Panc1 (cell line): ENCODE measurements at regions not wholly inside any gene's neighbourhood (a gene's known extent, or its start where the extent isn't known, plus 50 kb on each side); places are given as distances from the start of the nearest gene placed in this dataset.

Source experiments
- ATAC-seq: fragments of 200-7000 bp; cut with Tn5 transposase; 2 replicates; pipeline ENCODE4 v1.9.1; 2020; ENCODE audit warnings: mild to moderate bottlenecking, moderate library complexity
- BruUV-seq: library from RNA; stranded (reverse); fragments of 400-500 nt; replicated peaks from 2 replicates; lab custom pipeline; 2021; lab: Mats Ljungman, UMichigan
- CTCF ChIA-PET: fragments of 300-600 bp; sonication (Branson Sonifier 250); formaldehyde crosslinking; loops from one replicate; lab custom pipeline; 2022; ENCODE audit warnings: antibody characterized with exemption; lab: Charles Lee
- POLR2A ChIA-PET: fragments of 300-600 bp; sonication (Branson Sonifier 250); formaldehyde crosslinking; loops from one replicate; lab custom pipeline; 2022; ENCODE audit warnings: antibody characterized with exemption; lab: Charles Lee
- DNase-seq: peaks from one replicate; pipeline ENCODE4 v3.0.0-alpha.2; 2010; ENCODE audit warnings: low read depth, low spot score
- H3K27ac ChIP-seq: 2 replicates; pipeline ENCODE4 v1.5.1; 2011; ENCODE audit warnings: mild to moderate bottlenecking, low read length, inconsistent platforms
- H3K27me3 ChIP-seq: fragments of 200-500 bp; sonication (Bioruptor generic); 2 replicates; pipeline ENCODE4 v1.6.0; 2014; ENCODE audit warnings: low read length, inconsistent platforms; ENCODE audit not compliant: control insufficient read depth, insufficient read depth
- H3K36me3 ChIP-seq: fragments of 200-500 bp; sonication (Bioruptor generic); 2 replicates; pipeline ENCODE4 v1.5.1; 2014; ENCODE audit warnings: inconsistent platforms, mild to moderate bottlenecking, low read length, moderate library complexity; ENCODE audit not compliant: control insufficient read depth, insufficient read depth
- H3K4me1 ChIP-seq: 2 replicates; pipeline ENCODE4 v1.5.1; 2011; ENCODE audit warnings: inconsistent platforms, mild to moderate bottlenecking, low read length, moderate library complexity; ENCODE audit not compliant: control insufficient read depth, insufficient read depth
- H3K4me3 ChIP-seq, 2 experiments: 2 replicates each; pipeline ENCODE4 v1.5.1; 2011 to 2012; ENCODE audit warnings: low read depth in 2 of 2, low read length in 2 of 2, mild to moderate bottlenecking in 2 of 2, inconsistent platforms in 1 of 2, moderate library complexity in 1 of 2
- H3K9me3 ChIP-seq: fragments of 200-500 bp; sonication (Bioruptor generic); 2 replicates; pipeline ENCODE4 v1.5.1; 2014; ENCODE audit warnings: low read depth, mild to moderate bottlenecking, inconsistent platforms, low read length, moderate library complexity; ENCODE audit not compliant: control insufficient read depth, insufficient read depth
- POLR2AphosphoS5 ChIP-seq: IDR thresholded peaks from 2 replicates; pipeline ENCODE4 v1.6.1; 2012; ENCODE audit warnings: mild to moderate bottlenecking, low read depth, low read length, moderate library complexity
- SIN3A ChIP-seq: IDR thresholded peaks from 2 replicates; pipeline ENCODE4 v1.6.1; 2012; ENCODE audit warnings: low read depth, mild to moderate bottlenecking, low read length, moderate library complexity, borderline replicate concordance; ENCODE audit not compliant: insufficient read depth
- TCF7L2 ChIP-seq: IDR thresholded peaks from 2 replicates; pipeline ENCODE4 v1.6.1; 2011; ENCODE audit warnings: mild to moderate bottlenecking, low read depth, low read length, inconsistent platforms
- in situ Hi-C: cut with HindIII; loops from 2 replicates; pipeline ENCODE4 v1.10.0; 2016; ENCODE audit warnings: low sequenced_read_pairs, low pct_unique_long_range_greater_than_20kb
- intact Hi-C: fragments of 100-400 bp; cut with micrococcal nuclease; formaldehyde crosslinking; loops from one replicate; pipeline ENCODE4 v1.10.0; 2022; ENCODE audit not compliant: unreplicated experiment
- TF ChIP-seq, protein P1 (sequence below): fragments of 450-650 bp; IDR thresholded peaks from 2 replicates; pipeline ENCODE4 v1.5.1; 2017; ENCODE audit warnings: mild to moderate bottlenecking
- TF ChIP-seq, protein P2 (sequence below), 2 experiments: IDR thresholded peaks; 2 replicates each; pipeline ENCODE4 v1.6.1; 2011 to 2012; ENCODE audit warnings: low read depth in 2 of 2, control low read depth in 1 of 2, low read length in 1 of 2, mild to moderate bottlenecking in 1 of 2, moderate library complexity in 1 of 2; ENCODE audit not compliant: insufficient read depth in 1 of 2

DNA sequence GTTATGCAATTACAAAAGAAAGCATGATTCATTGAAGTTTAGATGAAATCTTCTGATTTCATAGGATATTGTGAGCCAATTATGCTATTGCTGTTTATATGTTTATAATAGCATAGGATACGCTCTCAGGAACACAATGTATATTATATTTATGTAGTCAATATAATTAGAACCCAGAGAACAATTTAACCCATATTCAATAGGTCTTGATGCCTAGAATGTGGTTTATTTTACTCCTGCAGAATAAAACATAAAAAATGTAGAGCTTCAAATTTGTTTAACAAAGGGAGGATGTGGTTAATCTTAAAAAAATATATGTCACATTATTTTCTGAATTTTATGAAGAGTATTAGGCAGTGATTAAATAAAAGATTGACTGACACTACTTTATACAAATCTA, 380.8 kb upstream of the SPRY2 start:
- Histone ChIP-seq H3K36me3 (no peaks in the 10 kb centered on the region), H3K27me3 (no peaks in the 10 kb centered on the region), H3K9me3 (no peaks in the 10 kb centered on the region), H3K27ac (no peak overlapping the region), H3K4me1 (no peaks in the 10 kb centered on the region), H3K4me3 (no peak overlapping the region)
- no peak for TF ChIP-seq TCF7L2
- TF ChIP-seq, protein P1, sequence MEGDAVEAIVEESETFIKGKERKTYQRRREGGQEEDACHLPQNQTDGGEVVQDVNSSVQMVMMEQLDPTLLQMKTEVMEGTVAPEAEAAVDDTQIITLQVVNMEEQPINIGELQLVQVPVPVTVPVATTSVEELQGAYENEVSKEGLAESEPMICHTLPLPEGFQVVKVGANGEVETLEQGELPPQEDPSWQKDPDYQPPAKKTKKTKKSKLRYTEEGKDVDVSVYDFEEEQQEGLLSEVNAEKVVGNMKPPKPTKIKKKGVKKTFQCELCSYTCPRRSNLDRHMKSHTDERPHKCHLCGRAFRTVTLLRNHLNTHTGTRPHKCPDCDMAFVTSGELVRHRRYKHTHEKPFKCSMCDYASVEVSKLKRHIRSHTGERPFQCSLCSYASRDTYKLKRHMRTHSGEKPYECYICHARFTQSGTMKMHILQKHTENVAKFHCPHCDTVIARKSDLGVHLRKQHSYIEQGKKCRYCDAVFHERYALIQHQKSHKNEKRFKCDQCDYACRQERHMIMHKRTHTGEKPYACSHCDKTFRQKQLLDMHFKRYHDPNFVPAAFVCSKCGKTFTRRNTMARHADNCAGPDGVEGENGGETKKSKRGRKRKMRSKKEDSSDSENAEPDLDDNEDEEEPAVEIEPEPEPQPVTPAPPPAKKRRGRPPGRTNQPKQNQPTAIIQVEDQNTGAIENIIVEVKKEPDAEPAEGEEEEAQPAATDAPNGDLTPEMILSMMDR = no peak
- TF ChIP-seq SIN3A = no peak
- TF ChIP-seq, protein P2, sequence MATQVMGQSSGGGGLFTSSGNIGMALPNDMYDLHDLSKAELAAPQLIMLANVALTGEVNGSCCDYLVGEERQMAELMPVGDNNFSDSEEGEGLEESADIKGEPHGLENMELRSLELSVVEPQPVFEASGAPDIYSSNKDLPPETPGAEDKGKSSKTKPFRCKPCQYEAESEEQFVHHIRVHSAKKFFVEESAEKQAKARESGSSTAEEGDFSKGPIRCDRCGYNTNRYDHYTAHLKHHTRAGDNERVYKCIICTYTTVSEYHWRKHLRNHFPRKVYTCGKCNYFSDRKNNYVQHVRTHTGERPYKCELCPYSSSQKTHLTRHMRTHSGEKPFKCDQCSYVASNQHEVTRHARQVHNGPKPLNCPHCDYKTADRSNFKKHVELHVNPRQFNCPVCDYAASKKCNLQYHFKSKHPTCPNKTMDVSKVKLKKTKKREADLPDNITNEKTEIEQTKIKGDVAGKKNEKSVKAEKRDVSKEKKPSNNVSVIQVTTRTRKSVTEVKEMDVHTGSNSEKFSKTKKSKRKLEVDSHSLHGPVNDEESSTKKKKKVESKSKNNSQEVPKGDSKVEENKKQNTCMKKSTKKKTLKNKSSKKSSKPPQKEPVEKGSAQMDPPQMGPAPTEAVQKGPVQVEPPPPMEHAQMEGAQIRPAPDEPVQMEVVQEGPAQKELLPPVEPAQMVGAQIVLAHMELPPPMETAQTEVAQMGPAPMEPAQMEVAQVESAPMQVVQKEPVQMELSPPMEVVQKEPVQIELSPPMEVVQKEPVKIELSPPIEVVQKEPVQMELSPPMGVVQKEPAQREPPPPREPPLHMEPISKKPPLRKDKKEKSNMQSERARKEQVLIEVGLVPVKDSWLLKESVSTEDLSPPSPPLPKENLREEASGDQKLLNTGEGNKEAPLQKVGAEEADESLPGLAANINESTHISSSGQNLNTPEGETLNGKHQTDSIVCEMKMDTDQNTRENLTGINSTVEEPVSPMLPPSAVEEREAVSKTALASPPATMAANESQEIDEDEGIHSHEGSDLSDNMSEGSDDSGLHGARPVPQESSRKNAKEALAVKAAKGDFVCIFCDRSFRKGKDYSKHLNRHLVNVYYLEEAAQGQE (IDR thresholded peaks at IDR 0.05; ENCODE audit: insufficient read depth in 1 of 2, low read depth in 2 of 2, low read length in 1 of 2) = no peak
- no peak for TF ChIP-seq POLR2AphosphoS5
- POLR2A ChIA-PET = no interaction called here
- DNase-seq = no peak
- in situ Hi-C loops (no loop called here), intact Hi-C loops (no loop called here)
- no peak for ATAC-seq
- no TSS peak for BruUV-seq
- CTCF ChIA-PET = no interaction called here

DNA sequence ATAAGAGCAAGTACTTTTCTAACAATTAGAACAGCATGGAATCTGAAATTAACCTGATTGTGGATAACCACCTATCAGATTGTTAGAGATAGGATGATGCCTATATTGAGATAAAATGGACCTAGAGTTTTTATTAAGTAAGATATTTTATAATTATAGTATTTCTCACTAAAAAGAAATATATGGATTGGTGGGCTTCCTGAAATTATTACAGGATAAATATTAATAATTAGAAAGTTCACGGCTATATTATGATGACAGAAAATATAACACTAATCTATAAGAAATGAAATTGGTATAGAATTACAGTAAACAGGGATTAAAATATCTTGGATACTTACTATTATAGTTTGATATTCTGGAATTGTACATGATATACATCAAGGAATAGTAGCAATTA, 378.0 kb upstream of the SPRY2 start:
- ATAC-seq = no peak
- intact Hi-C loops = no loop called here
- H3K4me3 ChIP-seq = no peak overlapping the region
- CTCF ChIA-PET = no interaction called here
- H3K4me1 ChIP-seq = no peaks in the 10 kb centered on the region
- POLR2A ChIA-PET = no interaction called here
- H3K9me3 ChIP-seq = no peaks in the 10 kb centered on the region
- H3K27me3 ChIP-seq = no peaks in the 10 kb centered on the region
- no peak overlapping the region for H3K27ac ChIP-seq
- in situ Hi-C loops = no loop called here
- no peak for DNase-seq
- BruUV-seq = no TSS peak
- no peaks in the 10 kb centered on the region for H3K36me3 ChIP-seq
- TF ChIP-seq, protein P1 = no peak
- TF ChIP-seq SIN3A (no peak), TCF7L2 (no peak), POLR2AphosphoS5 (no peak)
- TF ChIP-seq, protein P2 (IDR thresholded peaks at IDR 0.05; ENCODE audit: insufficient read depth in 1 of 2, low read depth in 2 of 2, low read length in 1 of 2) = no peak
